HG03460 (cell line): ENCODE measurements at regions not wholly inside any gene's neighbourhood (a gene's known extent, or its start where the extent isn't known, plus 50 kb on each side); places are given as distances from the start of the nearest gene placed in this dataset.
"Not testable (repeated sequence)": the region's sequence is repeated elsewhere in the genome, so short reads cannot be mapped to it uniquely, and the experiment has no call there.

Source experiments
- ATAC-seq: cut with Tn5 transposase; IDR thresholded peaks from one replicate; pipeline ENCODE4 v1.9.1; 2021; ENCODE audit not compliant: unreplicated experiment

DNA sequence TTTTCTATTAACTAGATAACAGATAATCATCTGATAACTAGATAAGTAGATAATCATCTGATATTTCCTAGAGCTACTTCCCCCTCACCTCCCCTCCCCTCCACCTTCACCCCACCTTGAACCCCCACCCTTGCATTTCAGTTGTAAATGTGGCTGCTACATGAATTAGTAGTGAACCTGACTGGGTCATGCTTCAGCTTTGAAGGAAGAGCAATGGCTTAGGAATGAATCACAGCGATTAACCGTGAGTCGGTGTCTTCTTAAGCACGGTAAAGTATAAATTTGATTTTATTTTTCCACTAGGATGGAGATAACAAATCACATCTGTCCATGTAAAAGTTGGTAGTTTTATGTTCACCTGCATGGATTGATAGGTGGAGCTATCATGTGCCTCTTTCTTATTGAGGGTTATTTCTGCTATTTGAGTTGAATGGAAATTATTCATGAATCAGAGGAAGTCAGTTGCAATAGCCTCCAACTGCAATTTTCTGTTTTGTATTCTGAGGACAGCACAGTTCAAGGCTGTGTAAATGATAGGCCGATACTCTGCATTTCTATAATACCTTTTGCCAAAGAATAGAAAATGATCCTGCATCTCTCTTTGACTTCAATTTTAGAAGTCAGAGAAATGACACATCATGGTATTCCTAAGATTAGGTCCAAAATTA, 235.0 kb downstream of the PTGER3 start:
- no peak for ATAC-seq

DNA sequence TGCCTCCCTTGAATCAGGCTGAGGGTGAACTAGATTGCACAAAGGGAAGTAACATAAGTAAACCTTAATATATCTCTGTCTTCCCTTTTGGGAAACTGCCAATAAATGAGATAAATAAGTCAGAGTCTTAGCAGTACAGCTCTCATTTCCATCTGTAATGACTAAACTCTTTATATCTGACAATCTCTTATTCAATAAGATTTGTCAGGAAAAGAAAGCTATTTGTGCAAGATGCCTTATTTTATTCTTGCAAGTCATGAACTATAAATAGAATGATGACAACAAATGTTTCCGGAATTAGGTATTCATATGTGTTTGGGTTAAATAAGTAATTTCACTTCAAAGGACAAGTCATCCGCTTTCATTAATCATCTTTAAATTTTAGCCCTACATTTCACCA, 229.2 kb downstream of the PTGER3 start:
- ATAC-seq: no peak

DNA sequence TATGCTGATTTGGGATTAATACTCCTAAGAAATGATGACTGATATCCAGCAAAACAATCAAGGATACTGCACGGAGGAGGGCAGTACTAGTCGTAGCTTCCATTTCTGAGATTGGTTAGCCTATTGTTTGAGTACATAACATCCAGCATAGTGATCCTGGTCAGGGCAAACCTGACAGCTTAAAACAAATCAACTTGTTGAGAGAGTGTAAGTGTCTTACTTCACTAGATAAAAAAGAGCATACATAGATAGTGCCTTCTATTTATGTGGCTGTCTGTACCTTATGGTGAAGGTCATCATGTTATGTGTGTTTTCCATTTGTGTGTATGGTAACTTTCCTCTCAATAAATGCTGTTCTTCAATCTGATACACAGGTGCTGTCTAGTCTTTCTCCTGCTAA, 228.4 kb downstream of the PTGER3 start:
- ATAC-seq: no peak

DNA sequence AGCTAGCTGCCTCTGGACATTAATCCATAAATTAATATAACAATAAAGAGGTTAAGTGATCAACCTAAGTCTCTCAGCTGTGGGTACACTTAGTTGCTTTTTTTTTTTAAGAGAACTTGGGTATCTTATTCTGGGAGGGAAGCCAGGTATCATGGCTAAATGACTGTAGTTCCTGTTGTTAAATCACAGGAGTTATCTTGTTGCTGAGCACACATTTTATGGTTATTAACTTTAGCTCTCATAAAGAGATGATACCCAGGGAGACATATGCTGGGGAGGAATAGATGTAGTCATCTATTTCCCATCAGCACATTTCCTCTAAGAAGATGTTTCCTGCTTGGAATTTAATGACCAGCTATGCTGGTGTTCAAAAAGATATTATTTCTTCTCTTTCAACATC, 227.8 kb downstream of the PTGER3 start:
- no peak for ATAC-seq

DNA sequence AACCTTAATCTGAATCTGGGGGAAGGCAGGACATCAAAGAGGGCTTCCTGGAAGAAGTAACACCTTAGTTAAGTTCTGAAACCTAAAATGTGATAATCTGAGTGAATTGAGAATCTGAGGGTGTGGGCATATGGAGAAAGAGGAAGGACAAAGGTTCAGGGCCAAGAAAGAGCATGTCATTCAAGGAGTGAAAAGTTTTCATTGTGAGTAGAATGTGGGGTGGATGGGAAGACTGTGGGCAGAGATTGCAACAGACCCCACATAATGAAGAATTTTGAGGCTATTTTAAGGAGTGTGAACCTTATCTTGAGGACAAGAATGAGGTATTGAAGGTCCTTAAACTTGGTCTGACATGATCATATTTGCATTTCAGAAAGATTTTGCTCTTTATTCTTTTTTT, 227.2 kb downstream of the PTGER3 start:
- ATAC-seq: no peak

DNA sequence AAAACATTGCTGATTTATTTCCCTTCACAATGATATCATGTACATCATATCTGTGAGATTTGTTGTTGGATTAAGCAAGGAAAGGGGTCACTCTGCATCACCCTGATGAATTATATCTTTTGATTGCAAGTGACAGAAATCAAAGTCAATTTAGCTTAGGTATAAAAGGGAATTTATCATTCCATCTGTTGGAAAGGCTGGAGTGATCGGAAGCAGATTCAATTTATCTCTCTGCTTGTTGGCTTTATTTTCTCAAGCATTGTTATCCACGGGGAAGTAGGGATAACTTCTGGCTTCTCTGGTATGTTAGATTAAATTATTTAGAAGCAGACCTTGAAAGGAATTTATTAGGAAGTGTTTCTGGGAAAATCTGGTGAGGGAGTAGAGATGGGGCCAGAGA, 226.6 kb downstream of the PTGER3 start:
- ATAC-seq: no peak

DNA sequence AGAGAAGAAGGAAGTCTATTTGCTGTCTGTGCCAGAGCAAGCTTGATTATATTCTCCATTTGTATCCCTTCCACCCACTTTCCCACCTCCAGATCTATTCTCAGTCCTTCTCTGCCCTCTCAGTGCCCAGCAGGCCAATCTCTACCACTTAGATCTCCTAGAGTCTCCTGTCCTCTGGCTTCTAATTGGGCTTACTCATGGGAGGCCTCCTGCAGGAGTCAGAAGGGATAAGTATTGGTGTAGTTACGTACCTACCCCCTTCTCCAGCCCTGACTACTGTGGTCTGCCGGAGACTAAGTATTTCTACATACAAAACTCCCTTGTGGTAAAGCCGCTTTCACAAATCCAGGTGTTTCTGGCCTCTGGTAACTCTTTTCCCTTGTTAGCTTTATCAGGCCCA, 221.2 kb downstream of the PTGER3 start:
- ATAC-seq: no peak

DNA sequence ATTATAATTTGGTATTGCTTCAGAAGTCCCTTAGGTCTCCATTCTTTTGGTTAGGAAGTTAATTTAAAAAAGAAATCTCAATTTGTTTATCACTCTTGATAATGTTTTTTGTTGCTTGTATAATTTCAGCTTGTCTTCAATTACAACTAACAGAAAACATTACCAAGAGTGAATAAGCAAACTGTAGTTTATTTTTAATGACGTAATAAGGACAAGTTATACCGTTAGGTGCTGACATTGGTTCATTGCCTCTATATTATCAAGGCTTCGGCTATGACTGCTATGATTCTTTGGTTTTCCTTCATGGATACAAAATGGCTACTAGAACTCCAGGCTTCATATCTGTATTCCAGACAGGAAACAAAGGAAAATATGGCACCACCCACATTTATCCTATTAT, 220.6 kb downstream of the PTGER3 start:
- no peak for ATAC-seq

DNA sequence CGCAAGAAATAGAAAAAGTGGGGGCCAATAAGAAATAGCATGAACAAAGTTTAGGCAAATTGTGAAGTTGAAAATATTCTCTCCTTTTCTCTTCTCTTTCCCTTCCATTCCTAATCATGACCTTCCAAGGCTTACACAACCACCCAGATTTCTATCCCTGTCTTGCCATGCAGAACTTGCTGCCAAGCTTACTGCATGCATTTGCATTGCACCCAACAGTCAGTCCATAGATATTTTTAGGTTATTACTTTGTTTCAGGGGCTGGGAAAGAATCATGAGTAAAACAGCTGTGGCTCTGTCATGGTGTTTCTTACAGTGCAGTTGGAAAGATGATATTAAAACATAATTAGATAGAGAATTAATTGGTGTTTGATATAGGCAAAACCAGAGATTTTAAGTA, 219.4 kb downstream of the PTGER3 start:
- ATAC-seq: no peak

DNA sequence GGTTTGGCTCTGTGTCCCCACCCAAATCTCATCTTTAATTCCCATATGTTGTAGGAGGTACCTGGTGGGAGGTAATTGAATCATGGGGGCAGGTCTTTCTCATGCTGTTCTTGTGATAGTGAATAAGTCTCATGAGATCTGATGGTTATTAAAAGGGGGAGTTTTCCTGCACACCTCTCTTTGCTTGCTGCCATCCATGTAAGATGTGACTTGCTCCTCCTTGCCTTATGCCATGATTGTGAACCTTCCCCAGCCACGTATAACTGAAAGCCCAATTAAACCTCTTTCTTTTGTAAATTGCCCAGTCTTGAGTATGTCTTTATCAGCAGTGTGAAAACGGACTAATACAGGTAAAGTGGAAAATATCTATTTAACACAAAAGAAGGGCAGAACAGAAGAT, 213.3 kb downstream of the PTGER3 start:
- ATAC-seq: not testable (repeated sequence)

DNA sequence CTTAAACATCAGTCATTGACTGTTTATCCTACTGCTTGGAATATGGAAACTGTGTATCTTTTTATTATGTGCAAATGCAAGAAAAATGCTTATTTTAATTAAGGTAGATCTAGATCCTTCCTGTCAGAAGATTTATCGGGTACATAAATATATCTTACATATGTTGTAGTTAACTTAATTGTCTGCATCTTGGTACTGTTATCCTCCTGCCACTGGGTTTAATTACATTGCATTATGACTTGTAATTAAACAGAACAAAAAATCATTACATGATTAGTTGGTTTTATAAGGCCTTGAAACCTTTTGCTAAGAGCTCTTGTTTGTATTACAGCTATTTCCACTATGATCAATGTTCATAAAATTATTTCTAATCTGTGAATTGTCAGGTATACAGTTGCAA, 211.2 kb downstream of the PTGER3 start:
- ATAC-seq: no peak

DNA sequence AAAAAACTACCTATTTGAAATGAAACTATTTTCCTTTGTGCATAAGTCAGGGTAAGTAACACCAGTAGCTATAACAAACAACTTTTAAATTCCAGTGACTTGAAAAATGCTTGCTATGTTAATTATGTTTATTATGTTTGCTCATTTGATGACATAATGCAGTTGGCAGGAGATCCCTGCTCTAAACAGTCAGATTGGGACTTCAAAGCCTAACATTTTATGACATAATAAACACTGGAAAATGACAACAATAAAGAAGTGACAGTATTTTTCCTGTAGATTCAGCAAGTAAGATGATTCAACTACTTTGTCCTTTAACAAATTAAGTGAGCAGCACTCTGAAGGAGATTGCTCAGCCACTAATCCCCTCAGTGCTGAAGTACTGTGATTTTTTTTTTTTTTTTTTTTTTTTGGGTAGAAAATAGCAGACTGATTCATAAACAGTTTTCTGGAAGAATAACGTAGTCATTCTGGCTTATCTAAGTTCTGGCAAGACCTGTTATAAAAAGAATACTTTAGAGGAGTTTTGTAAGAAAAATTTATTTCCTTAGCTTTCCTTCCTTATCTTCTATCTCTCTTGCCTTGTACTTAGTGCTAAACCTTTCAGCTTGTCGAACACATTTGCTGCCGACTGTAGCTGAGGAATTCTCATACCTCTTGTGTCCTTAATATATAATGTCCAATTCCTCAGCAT, 207.2 kb downstream of the PTGER3 start:
- no peak for ATAC-seq

DNA sequence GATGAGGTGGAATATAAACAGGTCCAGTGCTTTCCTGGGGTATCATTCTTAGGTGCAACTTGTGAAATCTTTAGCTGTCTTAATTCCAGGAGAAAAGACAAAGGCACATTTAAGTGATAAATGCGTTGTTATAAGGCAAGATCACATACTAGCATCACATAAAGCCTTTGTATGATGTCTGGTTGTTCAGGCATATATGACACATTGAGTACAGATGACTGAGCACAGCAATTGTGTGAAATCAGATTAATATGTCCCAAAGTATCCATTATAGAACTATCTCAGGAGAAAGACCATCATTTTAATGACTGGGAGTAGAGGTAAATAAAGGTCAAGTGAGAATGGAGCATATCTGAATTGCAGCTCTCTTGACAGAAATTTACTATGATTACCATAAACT, 205.1 kb downstream of the PTGER3 start:
- no peak for ATAC-seq

DNA sequence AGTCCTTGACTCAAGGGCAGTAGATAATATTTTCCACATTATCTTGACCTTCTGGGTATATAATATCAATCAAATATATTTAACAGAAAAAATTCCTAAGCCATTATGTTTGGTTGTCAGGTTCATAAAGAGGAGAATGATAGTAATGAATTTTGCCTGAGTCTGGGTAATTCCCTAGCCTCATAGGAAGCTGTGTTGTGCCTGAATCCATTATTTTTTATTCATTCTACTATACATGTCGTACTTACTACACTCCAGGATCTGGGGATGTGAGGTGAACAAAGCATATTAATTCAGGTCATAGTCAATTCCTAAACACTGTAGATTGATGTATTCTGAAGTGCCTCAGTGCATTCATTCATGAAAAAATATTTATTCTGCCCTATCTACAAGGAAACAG, 204.2 kb downstream of the PTGER3 start:
- no peak for ATAC-seq

DNA sequence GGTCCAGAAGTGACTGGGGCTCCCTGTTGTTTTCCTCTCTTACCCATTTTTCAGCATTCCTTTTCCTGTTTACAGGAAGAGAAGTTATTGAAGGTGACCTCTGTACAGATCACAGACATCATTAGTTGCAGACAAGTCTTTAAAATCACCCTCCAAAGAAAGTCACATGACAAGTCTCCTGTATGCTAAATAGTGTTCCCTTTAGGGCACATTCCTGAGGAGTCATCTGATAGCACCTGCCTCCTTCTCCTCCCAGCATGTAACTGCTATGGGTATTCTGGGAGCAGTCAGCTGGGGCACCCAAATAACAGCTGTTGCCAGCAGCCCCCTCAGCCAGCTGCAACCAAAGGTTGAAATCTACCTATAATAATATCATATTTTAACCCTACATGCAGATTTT, 200.6 kb downstream of the PTGER3 start:
- no peak for ATAC-seq

DNA sequence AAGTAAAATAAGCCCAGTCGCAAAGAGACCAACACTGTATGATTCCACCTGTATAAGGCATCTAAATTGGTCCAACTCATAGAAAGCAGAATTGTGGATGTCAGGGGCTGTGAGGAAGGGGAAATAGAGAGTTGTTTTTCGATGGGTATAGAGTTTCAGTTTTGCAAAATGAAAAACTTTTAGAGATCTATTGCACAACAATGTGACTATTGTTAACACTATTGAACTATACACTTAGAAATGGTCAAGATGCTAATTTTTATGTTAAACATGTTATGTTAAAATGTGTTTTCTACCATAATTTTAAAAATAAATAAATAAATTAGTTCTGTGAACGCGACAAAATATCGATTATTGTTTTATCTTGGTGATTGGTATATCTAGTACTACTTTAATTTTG, 192.4 kb downstream of the PTGER3 start:
- no peak for ATAC-seq

DNA sequence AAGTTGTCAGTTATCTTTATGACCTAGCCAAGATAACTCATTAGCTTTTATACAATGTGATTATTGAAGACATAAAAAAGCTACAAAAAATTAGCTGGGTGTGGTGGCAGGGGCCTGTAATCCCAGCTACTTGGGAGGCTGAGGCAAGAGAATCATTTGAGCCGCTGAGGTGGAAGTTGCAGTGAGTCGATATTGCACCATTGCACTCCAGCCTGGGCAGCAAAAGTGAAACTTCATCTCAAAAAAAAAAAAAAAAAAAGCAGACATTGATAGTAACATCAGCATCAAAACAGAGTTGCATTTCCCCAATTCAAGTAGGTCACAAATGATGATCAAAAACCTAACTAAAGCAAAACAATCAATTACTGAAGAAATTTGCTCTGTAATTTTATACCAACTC, 191.4 kb downstream of the PTGER3 start:
- ATAC-seq: no peak

DNA sequence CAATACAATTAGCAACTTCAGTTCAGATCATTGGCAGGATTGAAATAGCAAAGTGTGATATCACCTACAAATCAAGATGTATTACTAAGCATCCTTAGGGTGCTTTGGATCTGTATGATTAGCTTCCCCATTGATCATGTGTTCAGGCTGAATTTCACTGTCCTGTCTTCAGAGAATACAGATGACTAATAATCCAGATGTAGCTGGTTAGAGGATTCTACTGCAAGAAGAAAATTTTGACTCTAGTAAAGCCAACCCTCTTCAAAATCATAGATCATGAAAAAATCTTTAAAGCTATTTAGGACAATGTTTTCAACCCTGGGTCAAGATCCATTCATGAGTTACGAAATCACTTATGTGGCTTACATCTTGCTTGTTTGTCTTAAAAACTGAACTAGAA, 184.4 kb downstream of the PTGER3 start:
- ATAC-seq: no peak

DNA sequence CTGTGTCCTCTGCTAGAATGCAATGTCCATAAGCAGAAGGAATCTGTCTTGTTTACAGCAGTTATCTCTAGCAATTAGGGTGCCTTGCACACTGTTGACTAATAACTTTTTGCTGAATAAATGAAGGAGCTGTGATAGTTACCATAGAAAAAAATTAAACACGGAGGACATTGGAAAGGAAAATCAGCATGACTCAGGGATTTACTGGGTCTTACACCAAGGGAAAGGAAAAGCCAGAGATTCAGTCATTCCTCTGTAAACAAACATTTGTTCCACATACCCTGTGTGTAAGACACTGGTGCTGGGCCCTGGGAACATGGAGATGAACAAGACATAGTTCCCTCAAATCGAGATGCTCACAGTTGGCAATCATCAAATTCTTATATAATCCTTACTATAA, 183.3 kb downstream of the PTGER3 start:
- no peak for ATAC-seq

DNA sequence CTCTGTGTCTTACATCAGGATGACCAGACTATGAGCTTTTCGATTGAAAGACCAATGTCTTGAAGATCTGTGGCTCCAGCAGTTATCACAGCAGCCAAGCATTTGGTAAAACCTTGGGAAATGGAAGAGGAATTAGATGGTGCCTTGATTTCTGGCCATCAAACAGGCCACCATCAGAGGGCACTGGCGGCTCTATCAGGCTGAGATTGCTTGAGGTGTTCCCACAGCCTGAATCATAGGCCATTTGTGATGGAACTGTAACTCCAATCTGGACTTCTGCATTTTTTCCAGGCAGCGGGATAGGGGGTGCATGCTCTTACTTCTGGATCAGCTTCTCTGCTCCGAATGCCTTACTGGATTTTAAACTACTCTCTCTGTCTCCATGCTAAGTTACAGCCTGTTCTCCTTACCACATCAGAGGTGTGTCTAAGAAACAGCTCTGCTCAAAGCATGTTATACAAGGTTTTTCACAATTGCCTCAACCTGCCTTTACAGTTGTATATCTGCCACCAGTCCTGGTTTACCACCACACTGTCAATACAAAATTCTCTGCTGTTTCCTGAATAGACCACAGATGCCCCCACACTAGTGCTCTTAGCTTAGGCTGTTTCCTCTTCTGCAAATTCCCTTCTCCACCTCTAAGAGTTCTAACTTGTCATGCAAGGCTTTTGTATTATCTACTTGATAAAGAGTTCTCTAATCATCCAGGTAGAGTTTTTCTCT, 180.9 kb downstream of the PTGER3 start:
- no peak for ATAC-seq

DNA sequence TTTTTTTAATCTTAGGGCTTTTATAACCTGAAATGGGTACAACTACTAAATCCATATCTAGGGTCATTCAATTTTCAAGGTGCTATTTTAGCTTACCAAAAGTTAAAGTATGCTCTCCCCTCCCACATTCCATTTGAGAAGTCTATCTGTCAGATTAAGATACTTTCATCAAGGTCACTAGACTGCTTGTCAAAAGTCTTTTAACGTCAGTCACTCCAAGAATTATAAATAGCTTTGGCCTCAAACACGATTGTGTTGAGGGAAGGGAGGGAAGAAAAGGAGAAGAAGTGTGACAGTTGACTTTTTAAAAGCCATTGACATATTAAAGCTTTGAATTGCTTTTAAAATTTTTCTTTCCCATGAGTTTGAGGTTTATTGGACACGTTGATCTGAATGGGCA, 175.8 kb downstream of the PTGER3 start:
- no peak for ATAC-seq

DNA sequence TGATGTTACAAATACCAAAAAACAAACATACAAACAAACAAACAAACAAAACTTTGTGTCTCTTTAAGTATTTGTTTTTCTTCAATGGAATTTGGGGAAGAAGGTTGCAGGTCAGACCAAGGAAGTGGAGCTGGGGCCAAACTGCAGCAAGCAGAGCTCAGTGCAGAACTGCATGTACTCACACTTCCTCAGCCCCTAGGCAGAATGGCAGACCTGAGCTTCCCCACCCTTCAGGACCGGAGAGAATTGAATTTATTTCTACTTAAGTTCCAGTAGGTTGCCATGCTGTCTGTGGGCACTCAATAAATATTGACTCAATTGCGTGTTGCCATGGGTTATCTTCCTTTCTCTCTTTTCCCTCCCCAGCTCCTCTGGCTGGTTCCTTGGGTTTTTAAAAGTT, 173.6 kb downstream of the PTGER3 start:
- no peak for ATAC-seq
